B cell (primary cell): ENCODE measurements at regions not wholly inside any gene's neighbourhood (a gene's known extent, or its start where the extent isn't known, plus 50 kb on each side); places are given as distances from the start of the nearest gene placed in this dataset.

Experiments used
- ATAC-seq: fragments of 200-7000 bp; cut with Tn5 transposase; one replicate; pipeline ENCODE4 v1.10.0; 2021; ENCODE audit warnings: low read depth, mild to moderate bottlenecking, moderate number of reproducible peaks, moderate library complexity
- CTCF ChIA-PET: fragments of 350-600 bp; sonication (Branson Sonifier 250); formaldehyde crosslinking; loops from one replicate; lab custom pipeline; 2021; ENCODE audit warnings: antibody characterized with exemption, inconsistent platforms; lab: Charles Lee
- POLR2A ChIA-PET: fragments of 350-600 bp; sonication (Branson Sonifier 250); formaldehyde crosslinking; loops from one replicate; lab custom pipeline; 2021; ENCODE audit warnings: antibody characterized with exemption; lab: Charles Lee
- DNase-seq: peaks from one replicate; pipeline ENCODE4 v3.0.0; 2013
- H2AFZ ChIP-seq: 2 replicates; pipeline ENCODE4 v1.6.1; 2012; ENCODE audit warnings: mild to moderate bottlenecking, low read depth, low read length; ENCODE audit not compliant: insufficient read depth, poor library complexity, severe bottlenecking
- H3K27ac ChIP-seq, 2 donors: 1 replicate in 1 of 2; 2 replicates in 1 of 2; pipeline ENCODE4 v1.5.1; 2012 to 2013; ENCODE audit warnings: low read length in 2 of 2, mild to moderate bottlenecking in 2 of 2, moderate library complexity in 1 of 2
- H3K27me3 ChIP-seq, 4 experiments: fragments of 200-600 bp in 1 of 4; sonication (generic) in 1 of 4; replicated peaks in 1 of 4; 1 replicate in 2 of 4; 2 replicates in 2 of 4; pipeline versions ENCODE4 v1.6.1 to v1.7.0; 2013 to 2016; ENCODE audit warnings: low read length in 3 of 4, mild to moderate bottlenecking in 2 of 4, mixed read lengths in 1 of 4, moderate library complexity in 1 of 4; ENCODE audit not compliant: insufficient read depth in 4 of 4, control insufficient read depth in 3 of 4; ENCODE audit errors: control extremely low read depth in 1 of 4
- H3K36me3 ChIP-seq, 2 experiments: replicated peaks in 1 of 2; 1 replicate in 1 of 2; 2 replicates in 1 of 2; pipeline versions ENCODE4 v1.6.1 to v1.7.1; 2013; ENCODE audit warnings: low read length in 1 of 2; ENCODE audit not compliant: insufficient read depth in 2 of 2, control insufficient read depth in 1 of 2; ENCODE audit errors: control extremely low read depth in 1 of 2, extremely low read depth in 1 of 2
- H3K4me1 ChIP-seq, 2 donors: fragments of 200-600 bp in 1 of 2; sonication (generic) in 1 of 2; 1 replicate in 1 of 2; 2 replicates in 1 of 2; pipeline versions ENCODE4 v1.5.1 to v1.6.1; 2013 to 2017; ENCODE audit warnings: low read length in 2 of 2; ENCODE audit not compliant: control insufficient read depth in 2 of 2, insufficient read depth in 2 of 2
- H3K4me2 ChIP-seq: replicated peaks from 2 replicates; pipeline ENCODE3; 2012; ENCODE audit warnings: mild to moderate bottlenecking, low read depth, low read length; ENCODE audit not compliant: poor library complexity, severe bottlenecking
- H3K4me3 ChIP-seq, 5 experiments: fragments of 200-600 bp in 1 of 5; sonication (generic) in 1 of 5; 1 replicate in 3 of 5; 2 replicates in 2 of 5; pipeline versions ENCODE4 v1.5.1 to v1.7.0; 2011 to 2016; ENCODE audit warnings: low read length in 4 of 5, mild to moderate bottlenecking in 4 of 5, low read depth in 2 of 5, control low read depth in 1 of 5, moderate library complexity in 1 of 5; ENCODE audit not compliant: insufficient read depth in 1 of 5; ENCODE audit errors: control extremely low read depth in 1 of 5, extremely low read depth in 1 of 5
- H3K79me2 ChIP-seq: fragments of 200-600 bp; sonication (generic); one replicate; pipeline ENCODE4 v1.6.0; 2016; ENCODE audit warnings: low read length; ENCODE audit not compliant: control insufficient read depth, insufficient read depth
- H3K9ac ChIP-seq: fragments of 200-600 bp; sonication (generic); 2 replicates; pipeline ENCODE4 v1.6.1; 2017; ENCODE audit warnings: mild to moderate bottlenecking, low read length, moderate library complexity
- H3K9me3 ChIP-seq, 3 donors: one replicate each; pipeline versions ENCODE4 v1.6.1 to v1.7.1; 2013; ENCODE audit warnings: low read length in 2 of 3; ENCODE audit not compliant: control insufficient read depth in 2 of 3, insufficient read depth in 1 of 3; ENCODE audit errors: control extremely low read depth in 1 of 3
- H4K20me1 ChIP-seq: 2 replicates; pipeline ENCODE4 v1.6.0; 2012; ENCODE audit warnings: mild to moderate bottlenecking, low read length; ENCODE audit not compliant: insufficient read depth, control insufficient read depth, poor library complexity, severe bottlenecking
- H3K27ac Mint-ChIP-seq: one replicate; pipeline ENCODE4 v1.8.0; 2021; ENCODE audit warnings: mixed read lengths
- H3K27me3 Mint-ChIP-seq: one replicate; pipeline ENCODE4 v1.8.0; 2021; ENCODE audit warnings: mixed read lengths
- H3K4me1 Mint-ChIP-seq: one replicate; pipeline ENCODE4 v1.8.0; 2021; ENCODE audit warnings: mixed read lengths
- H3K4me3 Mint-ChIP-seq: one replicate; pipeline ENCODE4 v1.8.0; 2021; ENCODE audit warnings: mixed read lengths
- H3K9me3 Mint-ChIP-seq: one replicate; pipeline ENCODE4 v1.8.0; 2022; ENCODE audit warnings: mixed read lengths; ENCODE audit not compliant: insufficient read depth
- EZH2 ChIP-seq: IDR thresholded peaks from 2 replicates; pipeline ENCODE4 v1.6.1; 2012; ENCODE audit warnings: borderline replicate concordance, low read depth, mild to moderate bottlenecking, moderate library complexity, low read length; ENCODE audit not compliant: insufficient read depth, poor library complexity, severe bottlenecking
- WGBS: methylation state at CpG from one replicate; pipeline ENCODE4 v1.1.5; 2013; ENCODE audit warnings: missing lambda C conversion rate; ENCODE audit not compliant: insufficient coverage; 5-methylcytosine and 5-hydroxymethylcytosine counted together
- intact Hi-C: fragments of 100-400 bp; cut with micrococcal nuclease; formaldehyde crosslinking; loops from one replicate; pipeline ENCODE4 v1.10.0; 2022
- TF ChIP-seq, protein P1 (sequence below): fragments of 200-600 bp; IDR thresholded peaks from one replicate; pipeline ENCODE4 v1.8.0; 2022; ENCODE audit warnings: antibody characterized with exemption, mild to moderate bottlenecking

DNA sequence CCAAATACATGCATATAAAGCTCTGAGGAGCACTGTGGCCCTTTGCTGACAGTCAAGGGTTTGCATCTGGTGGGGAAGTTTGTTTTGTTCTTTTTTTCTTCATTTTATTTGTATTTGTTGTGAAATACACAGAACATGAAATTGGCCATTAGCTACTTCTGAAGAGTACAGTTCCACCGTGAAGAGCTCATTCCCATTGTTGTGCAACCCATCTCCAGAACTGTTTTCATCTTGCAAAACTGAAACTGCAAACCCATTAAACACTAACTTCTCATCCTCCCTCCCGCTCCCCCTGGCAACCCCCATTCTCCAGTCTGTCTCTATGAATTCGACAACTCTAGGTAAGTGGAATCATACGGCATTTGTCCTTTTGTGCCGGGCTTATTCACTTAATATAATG lies 231.3 kb downstream of the TFAP2C start:
- CTCF ChIA-PET, result no interaction called here
- no peak overlapping the region for H2AFZ ChIP-seq
- intact Hi-C loops, result no loop called here
- Mint-ChIP-seq H3K9me3 (no peaks in the 10 kb centered on the region), H3K4me3 (no peak overlapping the region), H3K27me3 (peaks cover 41% of the 10 kb centered on the region), H3K4me1 (no peaks in the 10 kb centered on the region), H3K27ac (no peak overlapping the region)
- H3K4me3 ChIP-seq, result no peak overlapping the region
- no peaks in the 10 kb centered on the region for H4K20me1 ChIP-seq
- peaks cover 0 to 12% (median 1%) of the 10 kb centered on the region in 4 experiments for H3K27me3 ChIP-seq
- POLR2A ChIA-PET, result no interaction called here
- DNase-seq (no peak), ATAC-seq (no peak)
- no peak overlapping the region for H3K4me2 ChIP-seq
- H3K9ac ChIP-seq, result no peak overlapping the region
- H3K9me3 ChIP-seq, result peaks cover 0 to under 1% (median 0%) of the 10 kb centered on the region in 3 donors
- H3K4me1 ChIP-seq, result no peaks in the 10 kb centered on the region
- no peaks in the 10 kb centered on the region for H3K36me3 ChIP-seq
- 64% methylated on average over 3 of the region's 5 CpGs for WGBS
- no peaks in the 10 kb centered on the region for H3K79me2 ChIP-seq
- no peak overlapping the region for H3K27ac ChIP-seq
- TF ChIP-seq, protein P1, sequence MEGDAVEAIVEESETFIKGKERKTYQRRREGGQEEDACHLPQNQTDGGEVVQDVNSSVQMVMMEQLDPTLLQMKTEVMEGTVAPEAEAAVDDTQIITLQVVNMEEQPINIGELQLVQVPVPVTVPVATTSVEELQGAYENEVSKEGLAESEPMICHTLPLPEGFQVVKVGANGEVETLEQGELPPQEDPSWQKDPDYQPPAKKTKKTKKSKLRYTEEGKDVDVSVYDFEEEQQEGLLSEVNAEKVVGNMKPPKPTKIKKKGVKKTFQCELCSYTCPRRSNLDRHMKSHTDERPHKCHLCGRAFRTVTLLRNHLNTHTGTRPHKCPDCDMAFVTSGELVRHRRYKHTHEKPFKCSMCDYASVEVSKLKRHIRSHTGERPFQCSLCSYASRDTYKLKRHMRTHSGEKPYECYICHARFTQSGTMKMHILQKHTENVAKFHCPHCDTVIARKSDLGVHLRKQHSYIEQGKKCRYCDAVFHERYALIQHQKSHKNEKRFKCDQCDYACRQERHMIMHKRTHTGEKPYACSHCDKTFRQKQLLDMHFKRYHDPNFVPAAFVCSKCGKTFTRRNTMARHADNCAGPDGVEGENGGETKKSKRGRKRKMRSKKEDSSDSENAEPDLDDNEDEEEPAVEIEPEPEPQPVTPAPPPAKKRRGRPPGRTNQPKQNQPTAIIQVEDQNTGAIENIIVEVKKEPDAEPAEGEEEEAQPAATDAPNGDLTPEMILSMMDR, result no peak
- TF ChIP-seq EZH2, result no peak

DNA sequence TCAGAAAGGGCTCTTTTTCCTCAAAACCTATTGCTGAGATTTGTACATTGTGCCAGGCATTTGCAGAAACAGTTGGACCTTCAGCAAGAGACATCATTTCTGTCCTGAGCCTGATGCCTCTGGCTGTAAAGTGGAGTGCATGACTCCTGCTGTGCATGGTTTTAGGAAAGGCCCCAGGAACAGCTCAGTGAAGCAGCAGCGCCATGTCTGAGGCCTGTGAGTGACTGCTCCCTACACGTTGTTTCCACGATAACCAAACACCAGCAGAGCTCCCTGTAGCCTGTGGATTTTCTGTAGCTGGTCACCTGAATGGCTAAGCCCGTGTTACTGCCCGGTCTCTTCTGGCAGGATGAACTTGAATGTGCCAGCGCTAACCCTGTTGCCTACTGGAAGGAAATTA lies 232.5 kb downstream of the TFAP2C start:
- Histone ChIP-seq H3K9me3 (no peaks in the 10 kb centered on the region), H3K4me3 (no peak overlapping the region), H3K27me3 (peaks cover 0 to 12% (median 1%) of the 10 kb centered on the region in 4 experiments), H3K9ac (no peak overlapping the region), H3K4me1 (no peaks in the 10 kb centered on the region), H3K36me3 (no peaks in the 10 kb centered on the region), H3K79me2 (no peaks in the 10 kb centered on the region), H4K20me1 (no peaks in the 10 kb centered on the region), H2AFZ (no peak overlapping the region), H3K4me2 (no peak overlapping the region), H3K27ac (no peak overlapping the region)
- TF ChIP-seq, protein P1, result no peak
- TF ChIP-seq EZH2, result no peak
- ChIA-PET CTCF (no interaction called here), POLR2A (no interaction called here)
- no peak for ATAC-seq
- WGBS, result 35% methylated on average over 6 of the region's 6 CpGs
- H3K27me3 Mint-ChIP-seq, result peaks cover 44% of the 10 kb centered on the region
- H3K9me3 Mint-ChIP-seq, result no peaks in the 10 kb centered on the region
- intact Hi-C loops, result no loop called here
- no peaks in the 10 kb centered on the region for H3K4me1 Mint-ChIP-seq
- H3K4me3 Mint-ChIP-seq, result no peak overlapping the region
- H3K27ac Mint-ChIP-seq, result no peak overlapping the region
- no peak for DNase-seq
